Sigmoid colon (tissue), 6 donors: ENCODE measurements at regions not wholly inside any gene's neighbourhood (a gene's known extent, or its start where the extent isn't known, plus 50 kb on each side); places are given as distances from the start of the nearest gene placed in this dataset.

Source experiments
- DNase-seq: peaks from one replicate; pipeline ENCODE4 v3.0.0-alpha.2; 2019
- H3K27ac ChIP-seq, 4 donors: fragments of 200-600 bp; sonication (generic); one replicate each; pipeline ENCODE4 v1.5.1; 2016 to 2019; ENCODE audit warnings: mild to moderate bottlenecking in 1 of 4
- H3K27me3 ChIP-seq, 3 donors: fragments of 200-600 bp; sonication (generic); one replicate each; pipeline ENCODE4 v1.5.1; 2019; ENCODE audit warnings: mild to moderate bottlenecking in 1 of 3
- H3K36me3 ChIP-seq, 4 donors: fragments of 200-600 bp; sonication (generic); one replicate each; pipeline ENCODE4 v1.5.1; 2016 to 2019
- H3K4me1 ChIP-seq, 4 donors: fragments of 200-600 bp; sonication (generic); one replicate each; pipeline ENCODE4 v1.5.1; 2017 to 2019
- H3K4me3 ChIP-seq, 4 donors: fragments of 200-600 bp; sonication (generic); one replicate each; pipeline ENCODE4 v1.5.1; 2017 to 2019; ENCODE audit warnings: mild to moderate bottlenecking in 2 of 4, moderate library complexity in 1 of 4
- H3K9me3 ChIP-seq, 4 donors: fragments of 200-600 bp in 3 of 4; sonication (generic) in 3 of 4; one replicate each; pipeline versions ENCODE4 v1.5.1 to v1.6.1; 2013 to 2019
- CTCF ChIP-seq, 4 experiments: fragments of 450-650 bp in 3 of 4; fragments of 200-600 bp in 1 of 4; IDR thresholded peaks; one replicate each; pipeline ENCODE4 v1.5.1; 2016 to 2019; ENCODE audit warnings: antibody characterized with exemption in 4 of 4, mild to moderate bottlenecking in 3 of 4, moderate library complexity in 2 of 4
- EP300 ChIP-seq, 4 donors: sonication (generic); formaldehyde crosslinking; IDR thresholded peaks; one replicate each; pipeline ENCODE4 v1.6.1; 2017; ENCODE audit warnings: antibody characterized with exemption in 4 of 4
- POLR2A ChIP-seq, 2 donors: fragments of 450-650 bp; IDR thresholded peaks; one replicate each; pipeline ENCODE4 v1.6.1; 2016; ENCODE audit warnings: antibody characterized with exemption in 2 of 2, mild to moderate bottlenecking in 2 of 2, moderate library complexity in 2 of 2
- POLR2AphosphoS5 ChIP-seq, 4 donors: sonication (generic); formaldehyde crosslinking; IDR thresholded peaks; one replicate each; pipeline ENCODE4 v1.6.1; 2017; ENCODE audit warnings: antibody characterized with exemption in 4 of 4
- WGBS, 2 donors: extraction: QIAGEN DNeasy Blood & Tissue Kit; methylation state at CpG; one replicate each; pipeline ENCODE4 v1.1.7; 2013; 5-methylcytosine and 5-hydroxymethylcytosine counted together
- intact Hi-C: fragments of 100-400 bp; cut with DNase I; formaldehyde crosslinking; loops from one replicate; pipeline ENCODE4 v1.15.1; 2023
- donor health status: healthy with polysubstance abuse.
- donor health status: healthy.

DNA sequence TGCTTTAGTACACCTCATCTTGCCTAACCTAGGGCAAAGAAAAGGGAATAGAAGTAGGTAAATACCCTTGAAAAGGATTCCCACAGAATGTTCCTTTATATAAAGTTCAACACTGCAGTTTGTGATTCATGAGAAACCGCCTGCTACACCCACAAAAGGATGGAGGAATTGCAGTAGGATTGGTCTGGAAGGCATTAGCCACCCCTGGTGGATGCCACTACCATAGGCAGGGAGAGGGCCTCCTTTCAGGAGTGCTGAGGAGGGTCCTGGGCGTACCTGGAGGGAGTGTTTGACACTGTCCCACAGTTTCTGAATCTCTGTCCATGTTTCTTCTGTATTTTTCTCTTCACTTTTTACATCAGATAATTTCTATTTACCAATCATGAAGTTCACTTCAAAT, 221.8 kb upstream of the TMEM72 start:
- Histone ChIP-seq H3K36me3 (no peaks in the 10 kb centered on the region), H3K27ac (no peak overlapping the region), H3K4me3 (no peak overlapping the region), H3K9me3 (no peaks in the 10 kb centered on the region), H3K4me1 (no peaks in the 10 kb centered on the region), H3K27me3 (no peaks in the 10 kb centered on the region)
- TF ChIP-seq CTCF (IDR thresholded peaks at IDR 0.05): no peak
- no peak for TF ChIP-seq POLR2AphosphoS5 (IDR thresholded peaks at IDR 0.05)
- TF ChIP-seq POLR2A (IDR thresholded peaks at IDR 0.05): no peak
- no peak for TF ChIP-seq EP300 (IDR thresholded peaks at IDR 0.05)
- intact Hi-C loops: no loop called here
- DNase-seq: no peak
- 82 to 87% methylated on average over 2 of the region's 2 CpGs for WGBS, 2 donors

- DNase-seq: peak; percentile 72
- Histone ChIP-seq H3K4me3 (no peak overlapping the region), H3K27ac (peak overlapping the region in 1 of 4 donors; percentile 37), H3K4me1 (no peaks in the 10 kb centered on the region), H3K9me3 (peaks cover 0 to 1% (median 0%) of the 10 kb centered on the region in 4 donors), H3K36me3 (no peaks in the 10 kb centered on the region), H3K27me3 (no peaks in the 10 kb centered on the region)
- 77 to 84% methylated on average over 6 of the region's 6 CpGs for WGBS, 2 donors
- intact Hi-C loops: no loop called here
- TF ChIP-seq CTCF (IDR thresholded peaks at IDR 0.05) (no peak), POLR2AphosphoS5 (IDR thresholded peaks at IDR 0.05) (no peak), EP300 (IDR thresholded peaks at IDR 0.05) (no peak), POLR2A (IDR thresholded peaks at IDR 0.05) (no peak)
Measured at GRCh38 chr10:44696496-44696895, 214.6 kb upstream of the TMEM72 start.

- 42 to 47% methylated on average over 2 of the region's 2 CpGs for WGBS, 2 donors
- no peak for DNase-seq
- H3K36me3 ChIP-seq: no peaks in the 10 kb centered on the region
- TF ChIP-seq POLR2A (IDR thresholded peaks at IDR 0.05) (no peak), EP300 (IDR thresholded peaks at IDR 0.05) (no peak), POLR2AphosphoS5 (IDR thresholded peaks at IDR 0.05) (no peak), CTCF (IDR thresholded peaks at IDR 0.05) (no peak)
- no peaks in the 10 kb centered on the region for H3K4me1 ChIP-seq
- no peaks in the 10 kb centered on the region for H3K27me3 ChIP-seq
- intact Hi-C loops: no loop called here
- H3K4me3 ChIP-seq: no peak overlapping the region
- H3K27ac ChIP-seq: peak overlapping the region in 1 of 4 donors; percentile 37
- H3K9me3 ChIP-seq: peaks cover 0 to 4% (median 0%) of the 10 kb centered on the region in 4 donors
Measured at GRCh38 chr10:44697116-44697515, 214.0 kb upstream of the TMEM72 start.

DNA sequence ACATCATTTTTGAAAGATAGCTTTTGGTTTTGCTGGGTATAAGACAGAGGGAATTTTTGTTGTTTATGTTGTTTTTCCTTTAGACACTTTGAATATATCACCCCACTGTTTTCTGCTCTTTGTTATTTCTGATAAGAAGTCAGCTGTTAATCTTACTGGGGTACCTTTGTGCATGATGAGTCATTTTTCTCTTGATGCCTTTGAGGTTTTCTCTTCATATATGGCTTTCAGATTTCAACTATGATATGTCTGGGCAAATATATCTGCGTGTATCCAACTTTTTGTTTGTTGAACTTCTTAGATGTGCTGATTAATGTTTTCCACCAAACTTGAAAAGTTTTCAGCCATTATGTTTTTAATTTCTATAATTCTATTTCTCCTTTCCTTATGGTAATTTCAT, 208.6 kb upstream of the TMEM72 start:
- WGBS, 2 donors: 92 to 94% methylated on average over 1 of the region's 1 CpG
- no peaks in the 10 kb centered on the region for H3K4me1 ChIP-seq
- H3K27me3 ChIP-seq: no peaks in the 10 kb centered on the region
- no peak for DNase-seq
- H3K27ac ChIP-seq: no peak overlapping the region
- intact Hi-C loops: no loop called here
- no peak for TF ChIP-seq EP300 (IDR thresholded peaks at IDR 0.05)
- TF ChIP-seq POLR2A (IDR thresholded peaks at IDR 0.05): no peak
- TF ChIP-seq CTCF (IDR thresholded peaks at IDR 0.05): no peak
- TF ChIP-seq POLR2AphosphoS5 (IDR thresholded peaks at IDR 0.05): no peak
- H3K4me3 ChIP-seq: no peak overlapping the region
- no peaks in the 10 kb centered on the region for H3K36me3 ChIP-seq
- H3K9me3 ChIP-seq: peaks cover 0 to 4% (median 2%) of the 10 kb centered on the region in 4 donors
